Fibroblast of villous mesenchyme (primary cell): ENCODE measurements at regions not wholly inside any gene's neighbourhood (a gene's known extent, or its start where the extent isn't known, plus 50 kb on each side); places are given as distances from the start of the nearest gene placed in this dataset.
"Not testable (repeated sequence)": the region's sequence is repeated elsewhere in the genome, so short reads cannot be mapped to it uniquely, and the experiment has no call there.

Source experiments
- DNase-seq: peaks from one replicate; pipeline ENCODE4 v3.0.0-alpha.2; 2010; ENCODE audit warnings: low read depth
- H3K4me3 ChIP-seq: 2 replicates; pipeline ENCODE4 v1.5.1; 2011; ENCODE audit warnings: low read depth, mild to moderate bottlenecking, low read length
- TF ChIP-seq, protein P1 (sequence below): IDR thresholded peaks from 2 replicates; pipeline ENCODE4 v1.5.1; 2012; ENCODE audit warnings: low read depth, mild to moderate bottlenecking, low read length; ENCODE audit not compliant: insufficient read depth

DNA sequence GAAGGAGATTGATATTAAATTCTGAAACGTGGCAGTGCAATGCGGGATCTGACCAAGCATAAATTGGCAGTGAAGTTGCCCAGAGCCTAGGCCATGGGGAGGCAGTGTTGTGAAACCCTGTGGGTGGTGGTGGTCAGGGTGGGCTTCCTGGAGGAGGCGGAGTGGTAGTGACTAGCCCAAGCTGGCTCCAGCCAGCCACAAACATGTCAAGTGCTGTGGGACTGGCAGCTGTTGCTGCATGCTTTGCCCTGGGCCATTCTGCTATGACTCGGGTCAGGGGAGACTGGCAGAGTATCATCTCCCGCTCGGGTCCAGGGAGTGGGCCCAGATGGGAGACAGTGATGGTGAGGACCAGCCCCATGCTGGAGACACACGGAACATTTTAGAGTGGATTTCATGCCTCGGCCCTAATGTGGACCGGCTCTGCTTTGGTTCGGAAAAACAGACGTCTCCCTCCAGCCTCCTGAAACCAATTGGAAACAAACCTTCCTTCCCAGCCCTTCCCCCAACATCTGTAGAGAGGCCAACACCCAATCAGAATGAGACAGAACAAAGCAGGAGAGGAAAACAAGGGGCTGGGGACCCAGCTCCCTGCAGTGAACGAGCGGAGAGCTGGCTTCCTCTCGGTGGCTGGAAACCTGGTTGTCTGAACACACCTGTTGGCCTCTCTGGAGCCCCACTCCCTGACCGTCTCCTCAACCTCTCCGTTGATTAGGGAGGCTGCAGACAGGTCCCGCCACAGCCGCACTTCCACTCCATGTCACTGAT lies 58.2 kb downstream of the TMEM270 start:
- no peak for DNase-seq
- no peak overlapping the region for H3K4me3 ChIP-seq
- TF ChIP-seq, protein P1, sequence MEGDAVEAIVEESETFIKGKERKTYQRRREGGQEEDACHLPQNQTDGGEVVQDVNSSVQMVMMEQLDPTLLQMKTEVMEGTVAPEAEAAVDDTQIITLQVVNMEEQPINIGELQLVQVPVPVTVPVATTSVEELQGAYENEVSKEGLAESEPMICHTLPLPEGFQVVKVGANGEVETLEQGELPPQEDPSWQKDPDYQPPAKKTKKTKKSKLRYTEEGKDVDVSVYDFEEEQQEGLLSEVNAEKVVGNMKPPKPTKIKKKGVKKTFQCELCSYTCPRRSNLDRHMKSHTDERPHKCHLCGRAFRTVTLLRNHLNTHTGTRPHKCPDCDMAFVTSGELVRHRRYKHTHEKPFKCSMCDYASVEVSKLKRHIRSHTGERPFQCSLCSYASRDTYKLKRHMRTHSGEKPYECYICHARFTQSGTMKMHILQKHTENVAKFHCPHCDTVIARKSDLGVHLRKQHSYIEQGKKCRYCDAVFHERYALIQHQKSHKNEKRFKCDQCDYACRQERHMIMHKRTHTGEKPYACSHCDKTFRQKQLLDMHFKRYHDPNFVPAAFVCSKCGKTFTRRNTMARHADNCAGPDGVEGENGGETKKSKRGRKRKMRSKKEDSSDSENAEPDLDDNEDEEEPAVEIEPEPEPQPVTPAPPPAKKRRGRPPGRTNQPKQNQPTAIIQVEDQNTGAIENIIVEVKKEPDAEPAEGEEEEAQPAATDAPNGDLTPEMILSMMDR: no peak

- no peak overlapping the region for H3K4me3 ChIP-seq
- DNase-seq: no peak
- TF ChIP-seq, protein P1: no peak
These were observed 58.9 kb downstream of the TMEM270 start for GRCh38 chr7:73919694-73920375.

DNA sequence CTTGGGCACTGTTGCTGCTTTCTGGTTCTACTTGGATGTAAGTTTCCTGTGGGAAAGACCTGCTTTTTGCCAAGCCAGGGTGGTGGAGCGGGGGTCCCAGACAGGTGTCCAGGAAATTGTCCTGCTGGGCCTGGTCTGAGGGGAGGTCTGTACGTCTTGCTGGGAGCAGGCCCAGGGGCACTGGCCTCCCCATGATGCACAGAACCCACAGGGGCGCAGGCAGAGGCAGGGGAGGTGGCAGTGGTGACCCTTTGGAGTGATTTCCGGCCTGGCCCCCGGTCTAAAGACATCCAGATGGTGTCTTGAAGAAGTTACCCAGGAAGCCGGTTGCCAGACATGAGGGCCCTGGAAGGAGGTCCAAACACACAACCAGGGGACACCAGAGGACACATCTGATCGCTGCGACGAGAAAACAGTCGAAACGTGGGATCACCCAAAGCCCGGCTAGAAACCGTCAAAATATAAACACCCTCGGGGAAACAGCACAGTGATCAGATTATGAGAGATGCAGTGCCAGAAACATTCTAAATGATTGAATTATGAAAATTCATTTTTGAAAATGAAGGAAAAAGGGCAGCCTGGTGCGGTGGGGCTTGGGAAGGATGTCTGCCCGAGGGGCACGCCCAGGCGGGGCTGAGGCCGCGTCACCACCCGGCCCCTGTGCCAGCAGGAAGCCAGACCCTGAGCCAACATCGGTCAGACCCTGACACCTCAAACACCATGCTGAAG lies 59.6 kb downstream of the TMEM270 start:
- no peak overlapping the region for H3K4me3 ChIP-seq
- no peak for DNase-seq
- TF ChIP-seq, protein P1: no peak

- no peak for DNase-seq
- no peak overlapping the region for H3K4me3 ChIP-seq
- TF ChIP-seq, protein P1: no peak
These were observed 60.9 kb downstream of the TMEM270 start for GRCh38 chr7:73921623-73922528.

- not testable (repeated sequence) for H3K4me3 ChIP-seq
These were observed 67.7 kb downstream of the TMEM270 start for GRCh38 chr7:73928644-73929043.

GRCh38 chr7:73931502-73931901 lies 70.5 kb downstream of the TMEM270 start:
- no peak for DNase-seq
- no peak overlapping the region for H3K4me3 ChIP-seq
- TF ChIP-seq, protein P1: no peak

More at GRCh38 chr7:73928644-73929043, 67.7 kb downstream of the TMEM270 start:
- not testable (repeated sequence) for DNase-seq
